ENCODE measurements at regions not wholly inside any gene's neighbourhood (a gene's known extent, or its start where the extent isn't known, plus 50 kb on each side); places are given as distances from the start of the nearest gene placed in this dataset.

GRCh38 chr2:59180621-59181020, 939.5 kb upstream of the FANCL start:
- 85 to 100% methylated on average over 1 to 2 of the region's 2 CpGs for WGBS, 2 experiments (ENCODE audit: insufficient coverage in 1 of 2, insufficient read length in 1 of 2)
- H3K4me3 ChIP-seq (ENCODE audit: low read length), result no peak overlapping the region
- Mint-ChIP-seq H3K9me3 (no peaks in the 10 kb centered on the region), H3K36me3 (ENCODE audit: low read depth) (no peaks in the 10 kb centered on the region), H3K27me3 (ENCODE audit: insufficient read depth) (peaks cover 3% of the 10 kb centered on the region), H3K4me3 (no peak overlapping the region), H3K27ac (no peak overlapping the region), H3K4me1 (peaks cover 31% of the 10 kb centered on the region)
- H3K27ac ChIP-seq (ENCODE audit: low read depth, low read length), result no peak overlapping the region
- H3K4me1 ChIP-seq (ENCODE audit: control insufficient read depth, insufficient read depth, low read length), result peaks cover 3% of the 10 kb centered on the region
- no peaks in the 10 kb centered on the region for H3K27me3 ChIP-seq (ENCODE audit: control insufficient read depth, insufficient read depth, low read length, poor library complexity, severe bottlenecking)
- no peak for DNase-seq
- no peak overlapping the region for H3K9ac ChIP-seq (ENCODE audit: extremely low read depth, low read length, poor library complexity, severe bottlenecking)
- H3K9me3 ChIP-seq (ENCODE audit: control insufficient read depth, low read length), result no peaks in the 10 kb centered on the region
- TF ChIP-seq CTCF (conservative IDR thresholded peaks at IDR 0.05), result no peak
- H3K36me3 ChIP-seq (ENCODE audit: control insufficient read depth, insufficient read depth, low read length), result no peaks in the 10 kb centered on the region

DNA sequence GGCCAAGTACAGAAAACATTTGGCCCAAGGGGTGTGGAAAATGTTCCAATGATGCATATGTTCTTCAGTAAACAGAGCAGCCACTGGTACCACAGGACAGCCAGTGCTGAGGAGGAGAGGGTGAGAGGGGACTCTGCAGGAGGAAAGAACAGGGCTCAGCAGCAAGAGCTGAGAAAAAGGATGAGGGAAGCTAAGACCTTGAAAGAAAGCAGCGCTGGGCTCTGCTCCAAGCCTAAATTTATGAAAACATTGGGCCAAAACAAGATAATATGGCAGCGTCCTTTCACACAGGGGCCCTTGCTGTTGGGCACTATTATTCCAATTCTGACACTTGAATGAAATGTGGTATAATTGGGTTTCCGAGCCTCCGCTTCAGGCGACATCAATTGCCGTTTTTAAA, 939.0 kb upstream of the FANCL start:
- Mint-ChIP-seq H3K27ac (no peak overlapping the region), H3K9me3 (no peaks in the 10 kb centered on the region), H3K27me3 (ENCODE audit: insufficient read depth) (peaks cover 3% of the 10 kb centered on the region), H3K4me3 (no peak overlapping the region), H3K4me1 (peaks cover 30% of the 10 kb centered on the region), H3K36me3 (ENCODE audit: low read depth) (no peaks in the 10 kb centered on the region)
- no peak overlapping the region for H3K4me3 ChIP-seq (ENCODE audit: low read length)
- no peak overlapping the region for H3K27ac ChIP-seq (ENCODE audit: low read depth, low read length)
- H3K36me3 ChIP-seq (ENCODE audit: control insufficient read depth, insufficient read depth, low read length), result no peaks in the 10 kb centered on the region
- H3K9ac ChIP-seq (ENCODE audit: extremely low read depth, low read length, poor library complexity, severe bottlenecking), result no peak overlapping the region
- H3K4me1 ChIP-seq (ENCODE audit: control insufficient read depth, insufficient read depth, low read length), result peaks cover 3% of the 10 kb centered on the region
- WGBS, 2 experiments (ENCODE audit: insufficient coverage in 1 of 2, insufficient read length in 1 of 2), result 95 to 98% methylated on average over 6 of the region's 6 CpGs
- H3K27me3 ChIP-seq (ENCODE audit: control insufficient read depth, insufficient read depth, low read length, poor library complexity, severe bottlenecking), result no peaks in the 10 kb centered on the region
- H3K9me3 ChIP-seq (ENCODE audit: control insufficient read depth, low read length), result no peaks in the 10 kb centered on the region
- TF ChIP-seq CTCF (conservative IDR thresholded peaks at IDR 0.05), result no peak
- DNase-seq, result no peak

DNA sequence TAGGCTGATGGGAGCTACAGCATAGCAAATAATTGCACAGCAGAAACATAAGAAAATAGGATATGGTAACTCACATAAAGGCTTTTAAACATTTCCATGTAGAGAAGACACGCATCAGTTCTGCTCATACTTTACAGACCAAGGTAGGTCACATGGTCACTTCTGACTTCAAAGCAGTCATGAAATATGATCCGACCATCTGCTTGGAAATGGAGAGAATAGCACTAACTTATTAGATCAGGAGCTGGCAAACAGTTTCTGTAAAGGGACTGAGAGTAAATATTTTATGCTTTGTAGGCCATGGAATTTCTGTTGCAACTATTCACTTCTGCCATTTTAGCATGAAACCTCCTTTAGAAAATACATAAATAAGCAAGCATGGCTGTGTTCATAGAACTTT, 936.6 kb upstream of the FANCL start:
- no peak for DNase-seq
- Mint-ChIP-seq H3K9me3 (no peaks in the 10 kb centered on the region), H3K27ac (no peak overlapping the region), H3K36me3 (ENCODE audit: low read depth) (no peaks in the 10 kb centered on the region), H3K4me3 (no peak overlapping the region), H3K4me1 (peaks cover 11% of the 10 kb centered on the region), H3K27me3 (ENCODE audit: insufficient read depth) (peaks cover 3% of the 10 kb centered on the region)
- H3K27ac ChIP-seq (ENCODE audit: low read depth, low read length), result no peak overlapping the region
- no peaks in the 10 kb centered on the region for H3K36me3 ChIP-seq (ENCODE audit: control insufficient read depth, insufficient read depth, low read length)
- H3K9me3 ChIP-seq (ENCODE audit: control insufficient read depth, low read length), result no peaks in the 10 kb centered on the region
- no peak overlapping the region for H3K9ac ChIP-seq (ENCODE audit: extremely low read depth, low read length, poor library complexity, severe bottlenecking)
- 83 to 94% methylated on average over 2 of the region's 2 CpGs for WGBS, 2 experiments (ENCODE audit: insufficient coverage in 1 of 2, insufficient read length in 1 of 2)
- TF ChIP-seq CTCF (conservative IDR thresholded peaks at IDR 0.05), result no peak
- no peaks in the 10 kb centered on the region for H3K4me1 ChIP-seq (ENCODE audit: control insufficient read depth, insufficient read depth, low read length)
- H3K27me3 ChIP-seq (ENCODE audit: control insufficient read depth, insufficient read depth, low read length, poor library complexity, severe bottlenecking), result no peaks in the 10 kb centered on the region
- H3K4me3 ChIP-seq (ENCODE audit: low read length), result no peak overlapping the region

Data from endodermal cell (in vitro differentiated cells).